Panc1 (cell line): ENCODE measurements at regions not wholly inside any gene's neighbourhood (a gene's known extent, or its start where the extent isn't known, plus 50 kb on each side); places are given as distances from the start of the nearest gene placed in this dataset.

ENCODE experiments used
- CTCF ChIP-seq: fragments of 450-650 bp; IDR thresholded peaks from 2 replicates; pipeline ENCODE4 v1.5.1; 2017; ENCODE audit warnings: mild to moderate bottlenecking
- POLR2AphosphoS5 ChIP-seq: IDR thresholded peaks from 2 replicates; pipeline ENCODE4 v1.6.1; 2012; ENCODE audit warnings: mild to moderate bottlenecking, low read depth, low read length, moderate library complexity
- REST ChIP-seq, 2 experiments: IDR thresholded peaks; 2 replicates each; pipeline ENCODE4 v1.6.1; 2011 to 2012; ENCODE audit warnings: low read depth in 2 of 2, control low read depth in 1 of 2, low read length in 1 of 2, mild to moderate bottlenecking in 1 of 2, moderate library complexity in 1 of 2; ENCODE audit not compliant: insufficient read depth in 1 of 2

GRCh38 chr7:110281362-110281761, 809.6 kb upstream of the LRRN3 start:
- TF ChIP-seq POLR2AphosphoS5 (no peak), CTCF (no peak), REST (IDR thresholded peaks at IDR 0.05; ENCODE audit: insufficient read depth in 1 of 2, low read depth in 2 of 2, low read length in 1 of 2) (no peak)
